GM12891 (cell line): ENCODE measurements at regions not wholly inside any gene's neighbourhood (a gene's known extent, or its start where the extent isn't known, plus 50 kb on each side); places are given as distances from the start of the nearest gene placed in this dataset.

Source experiments
- POLR2A ChIP-seq: IDR thresholded peaks from 2 replicates; pipeline ENCODE4 v1.6.1; 2011; ENCODE audit warnings: low read depth, low read length, control low read depth
- POLR2AphosphoS5 ChIP-seq: IDR thresholded peaks from 2 replicates; pipeline ENCODE4 v1.6.1; 2011; ENCODE audit warnings: low read depth, low read length, control low read depth
- POU2F2 ChIP-seq: IDR thresholded peaks from 2 replicates; pipeline ENCODE4 v1.6.1; 2011; ENCODE audit warnings: low read depth, mild to moderate bottlenecking, control low read depth, low read length, moderate library complexity
- SPI1 ChIP-seq: IDR thresholded peaks from 2 replicates; pipeline ENCODE4 v1.6.1; 2011; ENCODE audit warnings: low read depth, low read length, control low read depth
- TAF1 ChIP-seq: IDR thresholded peaks from 2 replicates; pipeline ENCODE4 v1.6.1; 2011; ENCODE audit warnings: low read depth, low read length, control low read depth

DNA sequence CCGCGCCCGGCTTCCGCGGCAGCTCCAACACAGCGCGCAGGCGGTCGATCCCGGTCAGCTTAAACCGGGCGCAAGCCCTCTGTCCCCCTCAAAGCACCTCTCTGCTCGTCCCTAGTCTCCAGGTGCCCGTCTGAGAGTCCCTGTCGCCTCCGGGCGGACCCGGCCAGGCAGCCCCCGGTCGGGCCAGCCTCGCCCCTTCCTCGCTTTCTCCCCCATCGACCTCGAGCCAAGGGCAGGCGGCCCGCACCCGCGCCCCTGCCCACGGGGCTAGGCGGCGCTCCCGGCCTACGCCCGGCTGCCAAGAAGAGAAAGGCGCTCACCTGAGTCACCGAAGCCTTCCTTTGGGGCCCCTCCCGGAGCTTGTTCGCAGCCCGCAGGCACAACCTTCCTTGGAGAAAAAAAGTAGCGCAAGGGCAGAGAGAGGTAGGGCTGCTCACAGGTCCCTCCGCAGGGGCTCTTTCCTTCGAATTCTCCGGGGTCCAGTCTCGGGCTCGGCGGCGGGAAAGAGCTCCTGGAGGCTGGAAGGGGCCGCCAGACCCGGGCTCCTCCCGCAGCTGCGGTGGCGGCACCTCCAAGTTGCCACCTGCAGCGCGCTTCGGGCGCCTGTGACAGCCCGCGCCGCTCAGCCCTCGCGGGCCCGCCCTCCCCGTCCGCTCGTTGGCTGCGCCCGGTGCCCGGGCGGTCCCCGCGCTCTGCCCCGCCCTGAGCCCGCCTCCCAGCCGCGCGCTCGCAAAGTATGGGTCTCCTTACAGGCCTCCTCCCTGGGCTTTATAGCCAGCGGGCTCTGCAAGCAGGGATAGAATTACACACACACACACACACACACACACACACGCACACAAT, 86.5 kb upstream of the EPB41L3 start:
- no peak for TF ChIP-seq TAF1
- TF ChIP-seq POLR2A: no peak
- TF ChIP-seq POLR2AphosphoS5: no peak
- TF ChIP-seq SPI1: no peak
- no peak for TF ChIP-seq POU2F2
